Gastroesophageal sphincter (tissue), 4 donors: ENCODE measurements at regions not wholly inside any gene's neighbourhood (a gene's known extent, or its start where the extent isn't known, plus 50 kb on each side); places are given as distances from the start of the nearest gene placed in this dataset.

Source experiments
- ATAC-seq: fragments of 150-250 bp; one replicate; pipeline ENCODE4 v1.9.1; 2016; ENCODE audit warnings: mild to moderate bottlenecking, moderate library complexity
- H3K27ac ChIP-seq, 4 donors: fragments of 200-600 bp; sonication (generic) in 3 of 4; 1 replicate in 3 of 4; 2 replicates in 1 of 4; pipeline ENCODE4 v1.5.1; 2016 to 2019
- H3K27me3 ChIP-seq: fragments of 200-600 bp; sonication (generic); one replicate; pipeline ENCODE4 v1.5.1; 2019
- H3K36me3 ChIP-seq, 2 donors: fragments of 200-600 bp; sonication (generic); one replicate each; pipeline ENCODE4 v1.5.1; 2019; ENCODE audit warnings: control low read depth in 1 of 2
- H3K4me1 ChIP-seq, 3 donors: fragments of 200-600 bp; sonication (generic); 1 replicate in 2 of 3; 2 replicates in 1 of 3; pipeline ENCODE4 v1.5.1; 2016 to 2019; ENCODE audit warnings: control low read depth in 2 of 3
- H3K4me3 ChIP-seq, 2 donors: fragments of 200-600 bp; sonication (generic); one replicate each; pipeline ENCODE4 v1.5.1; 2019; ENCODE audit warnings: mild to moderate bottlenecking in 1 of 2, moderate library complexity in 1 of 2
- H3K9me3 ChIP-seq, 3 donors: fragments of 200-600 bp; sonication (generic); one replicate each; pipeline ENCODE4 v1.5.1; 2017 to 2019; ENCODE audit warnings: control low read depth in 2 of 3
- CTCF ChIP-seq, 4 experiments: fragments of 200-600 bp in 2 of 4; fragments of 450-650 bp in 2 of 4; sonication (generic) in 1 of 4; IDR thresholded peaks; one replicate each; pipeline ENCODE4 v1.5.1; 2017 to 2019; ENCODE audit warnings: antibody characterized with exemption in 4 of 4, mild to moderate bottlenecking in 2 of 4, moderate library complexity in 2 of 4
- EP300 ChIP-seq: sonication (generic); formaldehyde crosslinking; IDR thresholded peaks from one replicate; pipeline ENCODE4 v1.6.1; 2017; ENCODE audit warnings: antibody characterized with exemption, mild to moderate bottlenecking
- POLR2A ChIP-seq, 2 donors: fragments of 450-650 bp; IDR thresholded peaks; one replicate each; pipeline ENCODE4 v1.6.1; 2017; ENCODE audit warnings: antibody characterized with exemption in 2 of 2, mild to moderate bottlenecking in 2 of 2, moderate library complexity in 1 of 2
- POLR2AphosphoS5 ChIP-seq: sonication (generic); formaldehyde crosslinking; IDR thresholded peaks from one replicate; pipeline ENCODE4 v1.6.1; 2017; ENCODE audit warnings: antibody characterized with exemption
- WGBS, 2 donors: methylation state at CpG; one replicate each; pipeline ENCODE4 v1.1.5; 2018; ENCODE audit warnings: low coverage in 1 of 2; 5-methylcytosine and 5-hydroxymethylcytosine counted together

GRCh38 chr3:139735191-139735590 is 57.4 kb upstream of the NMNAT3 start:
- WGBS, 2 donors = 0 to 56% methylated on average over 1 to 3 of the region's 6 CpGs
- ATAC-seq = no peak
- TF ChIP-seq EP300 (no peak), POLR2AphosphoS5 (no peak), CTCF (IDR thresholded peaks at IDR 0.05) (no peak), POLR2A (IDR thresholded peaks at IDR 0.05) (no peak)
- H3K27me3 ChIP-seq = no peaks in the 10 kb centered on the region
- H3K9me3 ChIP-seq = no peaks in the 10 kb centered on the region
- no peak overlapping the region for H3K4me3 ChIP-seq
- H3K36me3 ChIP-seq = no peaks in the 10 kb centered on the region
- no peak overlapping the region for H3K27ac ChIP-seq
- H3K4me1 ChIP-seq = no peaks in the 10 kb centered on the region

- Histone ChIP-seq H3K9me3 (no peaks in the 10 kb centered on the region), H3K27me3 (no peaks in the 10 kb centered on the region), H3K4me3 (no peak overlapping the region), H3K4me1 (no peaks in the 10 kb centered on the region), H3K36me3 (no peaks in the 10 kb centered on the region), H3K27ac (no peak overlapping the region)
- no peak for ATAC-seq
- TF ChIP-seq POLR2A (IDR thresholded peaks at IDR 0.05) = no peak
- no peak for TF ChIP-seq CTCF (IDR thresholded peaks at IDR 0.05)
- no peak for TF ChIP-seq EP300
- TF ChIP-seq POLR2AphosphoS5 = no peak
- WGBS, 2 donors = 50% methylated on average over 1 of the region's 1 CpG
These were observed 55.0 kb upstream of the NMNAT3 start for GRCh38 chr3:139732729-139733128.

- no peaks in the 10 kb centered on the region for H3K36me3 ChIP-seq
- WGBS, 2 donors = 71 to 86% methylated on average over 2 of the region's 2 CpGs
- H3K4me1 ChIP-seq = no peaks in the 10 kb centered on the region
- ATAC-seq = no peak
- H3K27me3 ChIP-seq = no peaks in the 10 kb centered on the region
- no peak overlapping the region for H3K4me3 ChIP-seq
- TF ChIP-seq EP300 = no peak
- no peak for TF ChIP-seq POLR2A (IDR thresholded peaks at IDR 0.05)
- no peak for TF ChIP-seq POLR2AphosphoS5
- no peak for TF ChIP-seq CTCF (IDR thresholded peaks at IDR 0.05)
- H3K9me3 ChIP-seq = no peaks in the 10 kb centered on the region
- H3K27ac ChIP-seq = no peak overlapping the region
These were observed 51.5 kb upstream of the NMNAT3 start for GRCh38 chr3:139729300-139729699.

DNA sequence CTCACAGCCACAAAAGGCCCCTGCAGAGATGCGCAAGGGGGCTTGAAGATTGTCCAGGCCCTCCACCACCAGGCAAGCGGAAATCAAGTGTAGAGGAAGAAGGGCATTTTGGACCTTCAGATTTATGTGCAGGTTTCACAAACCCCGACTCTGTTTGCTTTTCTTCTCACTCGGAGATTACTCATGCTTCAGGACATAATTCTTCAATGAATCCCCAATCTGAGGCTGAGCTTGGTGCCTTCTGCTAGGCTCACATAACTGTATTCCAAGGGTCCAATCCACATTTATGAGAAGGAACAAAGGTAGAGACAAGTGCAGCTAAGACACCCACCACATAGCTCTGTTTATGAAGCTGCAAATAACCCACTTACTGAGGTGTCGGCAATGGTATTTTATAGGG is 50.6 kb upstream of the NMNAT3 start:
- Histone ChIP-seq H3K4me1 (no peaks in the 10 kb centered on the region), H3K27me3 (no peaks in the 10 kb centered on the region), H3K36me3 (no peaks in the 10 kb centered on the region), H3K9me3 (no peaks in the 10 kb centered on the region), H3K27ac (no peak overlapping the region), H3K4me3 (no peak overlapping the region)
- ATAC-seq = no peak
- TF ChIP-seq EP300 = no peak
- WGBS, 2 donors = 86 to 93% methylated on average over 2 to 5 of the region's 5 CpGs
